ENCODE measurements at regions not wholly inside any gene's neighbourhood (a gene's known extent, or its start where the extent isn't known, plus 50 kb on each side); places are given as distances from the start of the nearest gene placed in this dataset.

GRCh38 chr18:63071701-63072141 is 247.8 kb downstream of the BCL2 start:
- Histone ChIP-seq H3K27ac (ENCODE audit: insufficient read depth, low read length) (no peak overlapping the region), H3K27me3 (ENCODE audit: control insufficient read depth, insufficient read depth, low read length) (peaks cover 3% of the 10 kb centered on the region; the same call in 1 of the 2 replicates), H3K9me3 (ENCODE audit: control insufficient read depth, insufficient read depth, low read length) (no peaks in the 10 kb centered on the region), H3K23ac (ENCODE audit: low read depth, low read length) (no peak overlapping the region), H3K36me3 (ENCODE audit: control insufficient read depth, insufficient read depth, low read length) (no peaks in the 10 kb centered on the region), H2BK15ac (ENCODE audit: low read depth, low read length) (no peak overlapping the region), H2AFZ (replicated peaks; ENCODE audit: low read length, poor library complexity) (no peak overlapping the region), H3K4me3 (ENCODE audit: insufficient read depth, low read depth, low read length) (no peak overlapping the region), H3K56ac (ENCODE audit: extremely low read depth, insufficient read depth, low read length) (no peak overlapping the region), H3K79me1 (ENCODE audit: low read depth in 1 of 2, low read length in 2 of 2) (no peaks in the 10 kb centered on the region), H2BK20ac (ENCODE audit: low read depth, low read length) (no peak overlapping the region), H3K9ac (ENCODE audit: low read depth, low read length) (no peak overlapping the region), H4K20me1 (ENCODE audit: insufficient read depth, low read length) (no peaks in the 10 kb centered on the region), H3K18ac (ENCODE audit: low read depth, low read length) (no peak overlapping the region), H3K4ac (ENCODE audit: low read depth, low read length) (no peak overlapping the region), H2BK120ac (ENCODE audit: low read depth, low read length) (no peak overlapping the region), H2BK5ac (ENCODE audit: low read depth, low read length, poor library complexity, severe bottlenecking) (no peak overlapping the region), H4K91ac (ENCODE audit: insufficient read depth, low read depth, low read length) (no peak overlapping the region), H3K9me1 (ENCODE audit: insufficient read depth, low read length) (no peaks in the 10 kb centered on the region), H3K4me2 (ENCODE audit: low read depth, low read length) (no peak overlapping the region), H2AK9ac (replicated peaks; ENCODE audit: low read depth, low read length, poor library complexity) (no peak overlapping the region), H4K5ac (ENCODE audit: low read depth, low read length) (no peak overlapping the region), H2AK5ac (ENCODE audit: low read depth, low read length) (no peak overlapping the region), H3K14ac (replicated peaks; ENCODE audit: low read depth, low read length) (no peak overlapping the region), H3K4me1 (ENCODE audit: control insufficient read depth, insufficient read depth, low read length) (no peaks in the 10 kb centered on the region), H4K8ac (ENCODE audit: low read depth in 2 of 2, low read length in 2 of 2) (no peak overlapping the region)
- dilution Hi-C loops (cut with HindIII; ENCODE audit: low sequenced_read_pairs, unreplicated experiment) (no loop called here), intact Hi-C loops (cut with micrococcal nuclease) (no loop called here), in situ Hi-C loops (cut with MboI; ENCODE audit: low sequenced_read_pairs) (no loop called here)
- no TSS peak for BruUV-seq (replicated peaks)
- no CpG with 5 or more reads among the region's 5 CpGs for WGBS, 2 experiments (ENCODE audit: extremely low coverage in 2 of 2, insufficient read length in 1 of 2)
- TF ChIP-seq RCOR1 (IDR thresholded peaks at IDR 0.05; ENCODE audit: insufficient replicate concordance, low read length) (no peak), MXI1 (IDR thresholded peaks at IDR 0.05; ENCODE audit: borderline replicate concordance, low read depth, low read length) (no peak), ELK1 (IDR thresholded peaks at IDR 0.05; ENCODE audit: borderline replicate concordance, low read depth, low read length) (no peak), BHLHE40 (IDR thresholded peaks at IDR 0.05; ENCODE audit: low read depth, low read length) (no peak), SMC3 (IDR thresholded peaks at IDR 0.05; ENCODE audit: low read depth, low read length) (no peak), CHD1 (IDR thresholded peaks at IDR 0.05; ENCODE audit: low read depth, low read length) (no peak), POLR2A (IDR thresholded peaks at IDR 0.05; ENCODE audit: low read depth, low read length) (no peak), NFE2L2 (IDR thresholded peaks at IDR 0.05; ENCODE audit: low read depth, low read length) (no peak), FOS (IDR thresholded peaks at IDR 0.05; ENCODE audit: low read depth, low read length) (no peak), MAFK (IDR thresholded peaks at IDR 0.05; ENCODE audit: low read depth, low read length) (no peak), RFX5 (IDR thresholded peaks at IDR 0.05; ENCODE audit: low read depth, low read length) (no peak), CEBPB (IDR thresholded peaks at IDR 0.05; ENCODE audit: low read depth, low read length) (no peak), RAD21 (IDR thresholded peaks at IDR 0.05; ENCODE audit: low read length) (no peak)
- TF ChIP-seq, protein P1, sequence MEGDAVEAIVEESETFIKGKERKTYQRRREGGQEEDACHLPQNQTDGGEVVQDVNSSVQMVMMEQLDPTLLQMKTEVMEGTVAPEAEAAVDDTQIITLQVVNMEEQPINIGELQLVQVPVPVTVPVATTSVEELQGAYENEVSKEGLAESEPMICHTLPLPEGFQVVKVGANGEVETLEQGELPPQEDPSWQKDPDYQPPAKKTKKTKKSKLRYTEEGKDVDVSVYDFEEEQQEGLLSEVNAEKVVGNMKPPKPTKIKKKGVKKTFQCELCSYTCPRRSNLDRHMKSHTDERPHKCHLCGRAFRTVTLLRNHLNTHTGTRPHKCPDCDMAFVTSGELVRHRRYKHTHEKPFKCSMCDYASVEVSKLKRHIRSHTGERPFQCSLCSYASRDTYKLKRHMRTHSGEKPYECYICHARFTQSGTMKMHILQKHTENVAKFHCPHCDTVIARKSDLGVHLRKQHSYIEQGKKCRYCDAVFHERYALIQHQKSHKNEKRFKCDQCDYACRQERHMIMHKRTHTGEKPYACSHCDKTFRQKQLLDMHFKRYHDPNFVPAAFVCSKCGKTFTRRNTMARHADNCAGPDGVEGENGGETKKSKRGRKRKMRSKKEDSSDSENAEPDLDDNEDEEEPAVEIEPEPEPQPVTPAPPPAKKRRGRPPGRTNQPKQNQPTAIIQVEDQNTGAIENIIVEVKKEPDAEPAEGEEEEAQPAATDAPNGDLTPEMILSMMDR (conservative IDR thresholded peaks at IDR 0.05; ENCODE audit: low read depth, low read length) = no peak
- CTCF ChIA-PET = no interaction called here
- ATAC-seq (ENCODE audit: low read depth) (no peak), DNase-seq (no peak)
- POLR2A ChIA-PET (ENCODE audit: unreplicated experiment) = no interaction called here
